OCI-LY3 (cell line): ENCODE measurements at regions not wholly inside any gene's neighbourhood (a gene's known extent, or its start where the extent isn't known, plus 50 kb on each side); places are given as distances from the start of the nearest gene placed in this dataset.
"Not testable (repeated sequence)": the region's sequence is repeated elsewhere in the genome, so short reads cannot be mapped to it uniquely, and the experiment has no call there.

Experiments used
- H2AFZ ChIP-seq: fragments of 200-600, 300-600 bp; shearing (Covaris generic); 2 replicates; pipeline ENCODE4 v1.6.0; 2014; ENCODE audit warnings: antibody characterized with exemption, low read depth, low read length
- H3K27ac ChIP-seq: fragments of 200-600, 300-600 bp; sonication (generic); 2 replicates; pipeline ENCODE4 v1.5.1; 2014; ENCODE audit warnings: mild to moderate bottlenecking, low read length, moderate library complexity, mixed read lengths
- H3K27me3 ChIP-seq: fragments of 200-600, 300-600 bp; sonication (generic); 2 replicates; pipeline ENCODE4 v1.6.1; 2014; ENCODE audit warnings: low read depth, low read length, mixed read lengths
- H3K36me3 ChIP-seq: fragments of 200-600, 300-600 bp; sonication (generic); replicated peaks from 2 replicates; pipeline ENCODE3; 2014; ENCODE audit warnings: low read depth, low read length, mixed read lengths
- H3K4me1 ChIP-seq: fragments of 300-600, 200-600 bp; sonication (generic); 2 replicates; pipeline ENCODE4 v1.6.1; 2014; ENCODE audit warnings: low read length, mixed read lengths
- H3K4me2 ChIP-seq: fragments of 200-600, 300-600 bp; sonication (generic); 2 replicates; pipeline ENCODE4 v1.6.1; 2014; ENCODE audit warnings: low read length, mixed read lengths
- H3K4me3 ChIP-seq: fragments of 300-600, 200-600 bp; sonication (generic); 2 replicates; pipeline ENCODE4 v1.5.1; 2014; ENCODE audit warnings: antibody characterized with exemption, mild to moderate bottlenecking, low read length, moderate library complexity
- H3K79me2 ChIP-seq: fragments of 300-600, 200-600 bp; shearing (Covaris generic); 2 replicates; pipeline ENCODE4 v1.6.1; 2014; ENCODE audit warnings: mild to moderate bottlenecking, low read length, mixed read lengths
- H3K9ac ChIP-seq: fragments of 300-600, 200-600 bp; shearing (Covaris generic); 2 replicates; pipeline ENCODE4 v1.6.0; 2014; ENCODE audit warnings: mild to moderate bottlenecking, low read length, moderate library complexity
- H3K9me3 ChIP-seq: fragments of 200-600, 300-600 bp; shearing (Covaris generic); 2 replicates; pipeline ENCODE4 v1.6.1; 2014; ENCODE audit warnings: low read length, mixed read lengths; ENCODE audit not compliant: insufficient read depth
- H4K20me1 ChIP-seq: fragments of 200-600, 300-600 bp; sonication (generic); 2 replicates; pipeline ENCODE4 v1.6.1; 2016; ENCODE audit warnings: low read length, mixed read lengths; ENCODE audit not compliant: insufficient read depth
- EZH2phosphoT487 ChIP-seq: fragments of 200-600 bp; shearing (Covaris generic); IDR thresholded peaks from 2 replicates; pipeline ENCODE4 v1.6.1; 2018; ENCODE audit warnings: antibody characterized with exemption, mixed run types, low read depth
- TF ChIP-seq, protein P1 (sequence below): fragments of 200-600, 300-600 bp; sonication (generic); IDR thresholded peaks from 2 replicates; pipeline ENCODE4 v1.5.1; 2014; ENCODE audit warnings: antibody characterized with exemption, low read length, low read depth

DNA sequence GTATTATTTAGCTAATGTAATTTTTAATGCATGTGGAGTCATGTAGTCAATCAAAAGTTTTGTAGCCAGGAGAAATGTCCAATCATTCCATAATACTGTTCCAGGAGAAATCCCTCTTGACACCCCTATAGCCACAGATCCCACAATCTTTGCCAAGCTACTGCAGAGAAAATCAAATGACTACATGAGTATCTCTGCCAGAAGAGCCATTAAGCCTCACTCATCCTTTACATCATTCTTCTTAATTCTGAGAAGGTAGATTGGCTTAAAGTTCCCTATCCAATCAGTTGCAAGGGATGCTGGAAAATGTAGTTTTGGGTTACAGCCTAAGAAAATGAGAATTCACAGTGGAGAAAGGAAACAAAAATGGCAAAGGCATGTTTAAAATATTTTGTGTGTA is 502.1 kb downstream of the ZBBX start:
- no peak overlapping the region for H3K9ac ChIP-seq
- H3K27me3 ChIP-seq: no peaks in the 10 kb centered on the region
- no peak overlapping the region for H3K4me3 ChIP-seq
- H3K4me2 ChIP-seq: no peak overlapping the region
- TF ChIP-seq, protein P1, sequence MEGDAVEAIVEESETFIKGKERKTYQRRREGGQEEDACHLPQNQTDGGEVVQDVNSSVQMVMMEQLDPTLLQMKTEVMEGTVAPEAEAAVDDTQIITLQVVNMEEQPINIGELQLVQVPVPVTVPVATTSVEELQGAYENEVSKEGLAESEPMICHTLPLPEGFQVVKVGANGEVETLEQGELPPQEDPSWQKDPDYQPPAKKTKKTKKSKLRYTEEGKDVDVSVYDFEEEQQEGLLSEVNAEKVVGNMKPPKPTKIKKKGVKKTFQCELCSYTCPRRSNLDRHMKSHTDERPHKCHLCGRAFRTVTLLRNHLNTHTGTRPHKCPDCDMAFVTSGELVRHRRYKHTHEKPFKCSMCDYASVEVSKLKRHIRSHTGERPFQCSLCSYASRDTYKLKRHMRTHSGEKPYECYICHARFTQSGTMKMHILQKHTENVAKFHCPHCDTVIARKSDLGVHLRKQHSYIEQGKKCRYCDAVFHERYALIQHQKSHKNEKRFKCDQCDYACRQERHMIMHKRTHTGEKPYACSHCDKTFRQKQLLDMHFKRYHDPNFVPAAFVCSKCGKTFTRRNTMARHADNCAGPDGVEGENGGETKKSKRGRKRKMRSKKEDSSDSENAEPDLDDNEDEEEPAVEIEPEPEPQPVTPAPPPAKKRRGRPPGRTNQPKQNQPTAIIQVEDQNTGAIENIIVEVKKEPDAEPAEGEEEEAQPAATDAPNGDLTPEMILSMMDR: no peak
- TF ChIP-seq EZH2phosphoT487: no peak
- H3K36me3 ChIP-seq: no peaks in the 10 kb centered on the region
- H4K20me1 ChIP-seq: no peaks in the 10 kb centered on the region
- no peak overlapping the region for H2AFZ ChIP-seq
- no peaks in the 10 kb centered on the region for H3K4me1 ChIP-seq
- H3K79me2 ChIP-seq: no peaks in the 10 kb centered on the region
- H3K9me3 ChIP-seq: no peaks in the 10 kb centered on the region
- H3K27ac ChIP-seq: no peak overlapping the region

- Histone ChIP-seq H3K4me1 (no peaks in the 10 kb centered on the region), H3K79me2 (no peaks in the 10 kb centered on the region), H3K27ac (no peak overlapping the region), H3K27me3 (no peaks in the 10 kb centered on the region), H3K9ac (no peak overlapping the region), H3K36me3 (no peaks in the 10 kb centered on the region), H3K4me2 (no peak overlapping the region), H3K4me3 (no peak overlapping the region), H3K9me3 (0 out of 2 replicates have a peak, but pooled peaks cover 4% of the 10 kb centered on the region), H4K20me1 (no peaks in the 10 kb centered on the region), H2AFZ (no peak overlapping the region)
- TF ChIP-seq EZH2phosphoT487: no peak
- TF ChIP-seq, protein P1: no peak
Measured at GRCh38 chr3:166864473-166865467, 515.3 kb downstream of the ZBBX start.

GRCh38 chr3:166860217-166860616 is 519.9 kb downstream of the ZBBX start:
- H2AFZ ChIP-seq: no peak overlapping the region
- H3K9ac ChIP-seq: no peak overlapping the region
- H3K4me1 ChIP-seq: no peaks in the 10 kb centered on the region
- H3K9me3 ChIP-seq: 0 out of 2 replicates have a peak, but pooled peaks cover 4% of the 10 kb centered on the region
- no peak overlapping the region for H3K4me3 ChIP-seq
- no peaks in the 10 kb centered on the region for H3K36me3 ChIP-seq
- no peaks in the 10 kb centered on the region for H3K27me3 ChIP-seq
- no peak for TF ChIP-seq EZH2phosphoT487
- TF ChIP-seq, protein P1: no peak
- no peak overlapping the region for H3K4me2 ChIP-seq
- no peaks in the 10 kb centered on the region for H4K20me1 ChIP-seq
- H3K27ac ChIP-seq: no peak overlapping the region
- H3K79me2 ChIP-seq: no peaks in the 10 kb centered on the region

DNA sequence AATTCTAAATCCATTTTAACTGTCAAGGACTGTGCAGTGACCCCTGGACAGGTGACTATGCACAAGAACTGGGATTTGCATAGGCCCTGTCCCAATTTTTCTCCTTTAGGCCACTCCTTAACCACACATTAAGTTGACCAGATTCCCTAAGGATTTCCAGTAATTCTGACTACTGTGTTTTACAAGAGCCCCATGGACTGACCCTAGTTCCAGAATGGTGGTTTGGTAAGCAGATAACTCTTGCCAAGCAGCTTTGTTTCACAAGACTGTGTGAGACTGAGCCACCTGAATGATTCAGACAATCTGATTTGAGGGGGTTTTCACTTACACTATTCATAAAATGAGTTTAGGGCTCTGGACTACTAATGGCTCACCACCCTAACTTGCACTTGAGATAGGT is 535.8 kb downstream of the ZBBX start:
- no peak overlapping the region for H2AFZ ChIP-seq
- no peaks in the 10 kb centered on the region for H3K9me3 ChIP-seq
- no peaks in the 10 kb centered on the region for H3K36me3 ChIP-seq
- no peaks in the 10 kb centered on the region for H3K79me2 ChIP-seq
- H3K4me1 ChIP-seq: no peaks in the 10 kb centered on the region
- H3K27me3 ChIP-seq: no peaks in the 10 kb centered on the region
- no peaks in the 10 kb centered on the region for H4K20me1 ChIP-seq
- no peak overlapping the region for H3K9ac ChIP-seq
- no peak overlapping the region for H3K27ac ChIP-seq
- no peak for TF ChIP-seq EZH2phosphoT487
- TF ChIP-seq, protein P1: no peak
- no peak overlapping the region for H3K4me2 ChIP-seq
- no peak overlapping the region for H3K4me3 ChIP-seq

GRCh38 chr3:166842784-166843183 is 537.3 kb downstream of the ZBBX start:
- not testable (repeated sequence) for H3K36me3 ChIP-seq, H3K9me3 ChIP-seq, H3K4me1 ChIP-seq, H3K27me3 ChIP-seq, H3K4me3 ChIP-seq, H3K9ac ChIP-seq, H2AFZ ChIP-seq, H3K79me2 ChIP-seq, H3K4me2 ChIP-seq, H4K20me1 ChIP-seq, H3K27ac ChIP-seq
